Ishikawa (cell line): ENCODE measurements at regions not wholly inside any gene's neighbourhood (a gene's known extent, or its start where the extent isn't known, plus 50 kb on each side); places are given as distances from the start of the nearest gene placed in this dataset.

Source experiments
- CEBPB ChIP-seq: IDR thresholded peaks from 2 replicates; pipeline ENCODE4 v1.6.1; 2012
- CREB1 ChIP-seq: IDR thresholded peaks from 2 replicates; pipeline ENCODE4 v1.6.1; 2012; ENCODE audit warnings: low read depth
- EGR1 ChIP-seq: IDR thresholded peaks from 2 replicates; pipeline ENCODE4 v1.6.1; 2012
- EP300 ChIP-seq: IDR thresholded peaks from 2 replicates; pipeline ENCODE4 v1.6.1; 2012; ENCODE audit warnings: borderline replicate concordance
- FOXM1 ChIP-seq: IDR thresholded peaks from 2 replicates; pipeline ENCODE4 v1.6.1; 2012; ENCODE audit warnings: low read depth, borderline replicate concordance
- NFIC ChIP-seq: IDR thresholded peaks from 2 replicates; pipeline ENCODE4 v1.6.1; 2012
- RAD21 ChIP-seq: IDR thresholded peaks from 2 replicates; pipeline ENCODE4 v1.6.1; 2012; ENCODE audit warnings: low read depth
- TAF1 ChIP-seq: IDR thresholded peaks from 2 replicates; pipeline ENCODE4 v1.6.1; 2012; ENCODE audit warnings: low read depth, mild to moderate bottlenecking
- TCF12 ChIP-seq: IDR thresholded peaks from 2 replicates; pipeline ENCODE4 v1.6.1; 2012; ENCODE audit warnings: low read depth
- TEAD4 ChIP-seq: IDR thresholded peaks from 2 replicates; pipeline ENCODE4 v1.6.1; 2012
- YY1 ChIP-seq: IDR thresholded peaks from 2 replicates; pipeline ENCODE4 v1.6.1; 2012; ENCODE audit warnings: low read depth
- ZBTB7A ChIP-seq: IDR thresholded peaks from 2 replicates; pipeline ENCODE4 v1.6.1; 2012; ENCODE audit warnings: low read depth
- TF ChIP-seq, protein P1 (sequence below): IDR thresholded peaks from 2 replicates; pipeline ENCODE4 v1.6.1; 2012
- TF ChIP-seq, protein P2 (sequence below): IDR thresholded peaks from 2 replicates; pipeline ENCODE4 v1.6.1; 2012; ENCODE audit warnings: low read depth, mild to moderate bottlenecking
- TF ChIP-seq, protein P3 (sequence below): IDR thresholded peaks from 2 replicates; pipeline ENCODE4 v1.6.1; 2012

DNA sequence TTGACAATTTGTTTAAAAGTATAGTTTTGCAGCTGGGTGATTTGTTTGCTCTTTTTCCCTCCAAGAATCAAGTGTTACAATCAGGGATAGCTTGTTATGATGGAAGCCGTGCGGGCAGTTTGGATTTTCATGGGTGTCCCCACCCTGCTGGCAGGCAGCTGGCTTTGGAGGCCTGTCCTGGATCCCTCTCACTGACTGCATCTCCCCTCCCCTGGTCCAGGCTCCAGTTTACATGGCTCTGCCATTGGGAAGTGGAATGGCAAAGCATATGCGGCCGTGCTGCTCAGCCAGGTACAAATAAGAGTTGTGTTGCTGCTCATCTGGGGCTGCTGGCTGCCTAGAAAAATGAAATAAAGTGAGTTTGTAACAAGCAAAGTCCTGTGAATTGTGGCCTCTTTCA, 76.0 kb downstream of the CXCL12 start:
- TF ChIP-seq TAF1 (no peak), FOXM1 (no peak), ZBTB7A (no peak), EGR1 (no peak), EP300 (no peak), TCF12 (no peak)
- TF ChIP-seq, protein P1, sequence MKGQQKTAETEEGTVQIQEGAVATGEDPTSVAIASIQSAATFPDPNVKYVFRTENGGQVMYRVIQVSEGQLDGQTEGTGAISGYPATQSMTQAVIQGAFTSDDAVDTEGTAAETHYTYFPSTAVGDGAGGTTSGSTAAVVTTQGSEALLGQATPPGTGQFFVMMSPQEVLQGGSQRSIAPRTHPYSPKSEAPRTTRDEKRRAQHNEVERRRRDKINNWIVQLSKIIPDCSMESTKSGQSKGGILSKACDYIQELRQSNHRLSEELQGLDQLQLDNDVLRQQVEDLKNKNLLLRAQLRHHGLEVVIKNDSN, result no peak
- TF ChIP-seq, protein P2, sequence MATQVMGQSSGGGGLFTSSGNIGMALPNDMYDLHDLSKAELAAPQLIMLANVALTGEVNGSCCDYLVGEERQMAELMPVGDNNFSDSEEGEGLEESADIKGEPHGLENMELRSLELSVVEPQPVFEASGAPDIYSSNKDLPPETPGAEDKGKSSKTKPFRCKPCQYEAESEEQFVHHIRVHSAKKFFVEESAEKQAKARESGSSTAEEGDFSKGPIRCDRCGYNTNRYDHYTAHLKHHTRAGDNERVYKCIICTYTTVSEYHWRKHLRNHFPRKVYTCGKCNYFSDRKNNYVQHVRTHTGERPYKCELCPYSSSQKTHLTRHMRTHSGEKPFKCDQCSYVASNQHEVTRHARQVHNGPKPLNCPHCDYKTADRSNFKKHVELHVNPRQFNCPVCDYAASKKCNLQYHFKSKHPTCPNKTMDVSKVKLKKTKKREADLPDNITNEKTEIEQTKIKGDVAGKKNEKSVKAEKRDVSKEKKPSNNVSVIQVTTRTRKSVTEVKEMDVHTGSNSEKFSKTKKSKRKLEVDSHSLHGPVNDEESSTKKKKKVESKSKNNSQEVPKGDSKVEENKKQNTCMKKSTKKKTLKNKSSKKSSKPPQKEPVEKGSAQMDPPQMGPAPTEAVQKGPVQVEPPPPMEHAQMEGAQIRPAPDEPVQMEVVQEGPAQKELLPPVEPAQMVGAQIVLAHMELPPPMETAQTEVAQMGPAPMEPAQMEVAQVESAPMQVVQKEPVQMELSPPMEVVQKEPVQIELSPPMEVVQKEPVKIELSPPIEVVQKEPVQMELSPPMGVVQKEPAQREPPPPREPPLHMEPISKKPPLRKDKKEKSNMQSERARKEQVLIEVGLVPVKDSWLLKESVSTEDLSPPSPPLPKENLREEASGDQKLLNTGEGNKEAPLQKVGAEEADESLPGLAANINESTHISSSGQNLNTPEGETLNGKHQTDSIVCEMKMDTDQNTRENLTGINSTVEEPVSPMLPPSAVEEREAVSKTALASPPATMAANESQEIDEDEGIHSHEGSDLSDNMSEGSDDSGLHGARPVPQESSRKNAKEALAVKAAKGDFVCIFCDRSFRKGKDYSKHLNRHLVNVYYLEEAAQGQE, result no peak

DNA sequence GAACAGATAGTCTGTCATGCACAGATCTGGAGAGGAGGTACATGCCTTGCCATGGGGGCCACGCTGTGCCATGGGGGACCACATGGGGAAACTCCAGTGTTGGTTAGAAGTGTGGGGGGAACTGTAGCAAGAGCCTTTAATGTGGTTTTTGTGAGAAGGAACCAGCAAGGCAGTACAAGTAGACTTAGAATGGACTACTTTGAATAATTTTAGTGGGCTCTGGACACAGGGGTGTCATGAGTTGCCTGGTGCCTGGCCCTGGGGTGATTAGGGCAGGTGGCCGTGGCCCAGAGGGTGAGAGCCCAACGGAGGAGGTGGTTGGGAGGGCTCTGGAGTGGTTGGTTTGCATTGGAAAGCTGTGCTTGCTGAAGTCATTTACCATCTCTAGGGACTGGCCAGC, 77.2 kb downstream of the CXCL12 start:
- no peak for TF ChIP-seq TCF12
- TF ChIP-seq, protein P2, result no peak
- TF ChIP-seq EP300, result no peak
- TF ChIP-seq RAD21, result no peak
- no peak for TF ChIP-seq ZBTB7A
- no peak for TF ChIP-seq TEAD4
- no peak for TF ChIP-seq NFIC
- no peak for TF ChIP-seq EGR1
- TF ChIP-seq FOXM1, result no peak
- TF ChIP-seq, protein P1, result no peak
- TF ChIP-seq, protein P3, sequence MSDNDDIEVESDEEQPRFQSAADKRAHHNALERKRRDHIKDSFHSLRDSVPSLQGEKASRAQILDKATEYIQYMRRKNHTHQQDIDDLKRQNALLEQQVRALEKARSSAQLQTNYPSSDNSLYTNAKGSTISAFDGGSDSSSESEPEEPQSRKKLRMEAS, result no peak
- TF ChIP-seq CREB1, result no peak
- TF ChIP-seq YY1, result no peak
- TF ChIP-seq CEBPB, result no peak
- TF ChIP-seq TAF1, result no peak

DNA sequence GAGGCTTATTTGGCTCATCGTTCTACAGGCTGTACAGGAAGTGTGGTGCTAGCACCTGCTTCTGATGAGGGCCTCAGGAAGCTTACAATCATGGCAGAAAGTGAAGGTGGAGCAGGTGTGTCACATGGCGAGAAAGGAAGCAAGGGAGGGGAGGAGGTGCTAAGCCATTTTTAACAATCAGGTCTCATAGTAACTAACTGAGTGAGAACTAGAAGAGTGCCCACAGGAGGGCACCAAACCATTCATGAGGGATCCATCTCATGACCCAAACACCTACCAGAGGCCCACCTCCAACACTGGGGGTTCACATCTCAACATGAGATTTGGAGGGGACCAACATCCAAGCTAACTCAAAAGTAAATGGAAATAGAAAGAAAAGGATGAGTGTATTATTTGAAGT, 78.1 kb downstream of the CXCL12 start:
- peak; percentile 24 for TF ChIP-seq RAD21
- TF ChIP-seq, protein P2, result no peak

DNA sequence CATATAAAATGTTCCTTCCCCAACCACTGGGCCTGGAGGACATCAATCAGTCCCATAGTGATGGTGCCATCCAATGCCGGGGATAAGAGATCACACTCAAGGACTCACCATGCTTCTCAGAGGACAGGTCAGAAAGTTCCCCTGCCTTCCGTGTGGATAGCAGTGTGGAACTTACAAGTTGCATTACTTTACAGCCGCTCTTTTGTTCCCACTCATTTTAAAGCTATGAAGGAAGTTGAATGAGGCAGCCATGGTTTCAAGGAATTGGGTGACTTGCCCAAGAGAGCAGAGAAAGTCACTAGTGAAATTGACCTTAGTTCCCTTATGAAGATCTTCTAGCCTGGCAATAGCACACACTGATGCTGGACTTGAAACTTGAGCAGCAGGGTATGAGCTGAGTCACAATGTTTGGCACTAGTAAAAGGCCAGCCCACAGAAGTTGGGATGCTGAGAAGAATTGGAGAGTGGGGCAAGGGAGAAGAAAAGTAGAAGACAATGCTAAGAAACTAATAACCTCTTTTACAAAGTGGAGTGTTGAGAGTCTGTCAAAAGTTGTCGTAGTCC, 78.7 kb downstream of the CXCL12 start:
- TF ChIP-seq NFIC (no peak), RAD21 (no peak), EP300 (no peak), EGR1 (no peak), TEAD4 (no peak), YY1 (no peak), TAF1 (no peak), FOXM1 (no peak), TCF12 (no peak), CEBPB (no peak)
- TF ChIP-seq, protein P1, result no peak
- TF ChIP-seq, protein P2, result no peak
- TF ChIP-seq, protein P3, result no peak
